GM12874 (cell line): ENCODE measurements at regions not wholly inside any gene's neighbourhood (a gene's known extent, or its start where the extent isn't known, plus 50 kb on each side); places are given as distances from the start of the nearest gene placed in this dataset.

ENCODE experiments used
- TF ChIP-seq, protein P1 (sequence below): IDR thresholded peaks from 2 replicates; pipeline ENCODE4 v1.5.1; 2011; ENCODE audit warnings: low read depth, mild to moderate bottlenecking, control low read depth, low read length, moderate library complexity; ENCODE audit not compliant: insufficient read depth

DNA sequence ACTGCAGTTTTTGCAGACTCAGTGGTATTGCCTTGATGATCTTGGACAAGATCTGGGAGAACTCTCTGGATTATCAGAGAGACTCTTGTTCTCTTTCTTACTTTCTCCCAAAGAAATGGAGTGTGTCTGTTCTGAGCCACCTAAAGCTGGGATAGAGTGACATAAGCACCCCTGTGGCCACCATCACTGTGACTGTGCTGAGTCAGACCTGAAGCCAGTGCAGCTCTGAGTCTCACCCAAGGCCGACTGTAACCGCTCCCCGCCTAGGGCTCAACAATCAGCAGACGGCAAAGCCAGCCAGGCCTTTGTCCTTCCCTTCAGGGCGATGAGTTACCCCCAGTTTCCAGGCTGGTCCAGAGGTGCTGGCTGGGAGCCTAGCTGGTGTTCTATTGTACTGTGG, 795.6 kb downstream of the UQCRFS1 start:
- TF ChIP-seq, protein P1, sequence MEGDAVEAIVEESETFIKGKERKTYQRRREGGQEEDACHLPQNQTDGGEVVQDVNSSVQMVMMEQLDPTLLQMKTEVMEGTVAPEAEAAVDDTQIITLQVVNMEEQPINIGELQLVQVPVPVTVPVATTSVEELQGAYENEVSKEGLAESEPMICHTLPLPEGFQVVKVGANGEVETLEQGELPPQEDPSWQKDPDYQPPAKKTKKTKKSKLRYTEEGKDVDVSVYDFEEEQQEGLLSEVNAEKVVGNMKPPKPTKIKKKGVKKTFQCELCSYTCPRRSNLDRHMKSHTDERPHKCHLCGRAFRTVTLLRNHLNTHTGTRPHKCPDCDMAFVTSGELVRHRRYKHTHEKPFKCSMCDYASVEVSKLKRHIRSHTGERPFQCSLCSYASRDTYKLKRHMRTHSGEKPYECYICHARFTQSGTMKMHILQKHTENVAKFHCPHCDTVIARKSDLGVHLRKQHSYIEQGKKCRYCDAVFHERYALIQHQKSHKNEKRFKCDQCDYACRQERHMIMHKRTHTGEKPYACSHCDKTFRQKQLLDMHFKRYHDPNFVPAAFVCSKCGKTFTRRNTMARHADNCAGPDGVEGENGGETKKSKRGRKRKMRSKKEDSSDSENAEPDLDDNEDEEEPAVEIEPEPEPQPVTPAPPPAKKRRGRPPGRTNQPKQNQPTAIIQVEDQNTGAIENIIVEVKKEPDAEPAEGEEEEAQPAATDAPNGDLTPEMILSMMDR, result no peak

DNA sequence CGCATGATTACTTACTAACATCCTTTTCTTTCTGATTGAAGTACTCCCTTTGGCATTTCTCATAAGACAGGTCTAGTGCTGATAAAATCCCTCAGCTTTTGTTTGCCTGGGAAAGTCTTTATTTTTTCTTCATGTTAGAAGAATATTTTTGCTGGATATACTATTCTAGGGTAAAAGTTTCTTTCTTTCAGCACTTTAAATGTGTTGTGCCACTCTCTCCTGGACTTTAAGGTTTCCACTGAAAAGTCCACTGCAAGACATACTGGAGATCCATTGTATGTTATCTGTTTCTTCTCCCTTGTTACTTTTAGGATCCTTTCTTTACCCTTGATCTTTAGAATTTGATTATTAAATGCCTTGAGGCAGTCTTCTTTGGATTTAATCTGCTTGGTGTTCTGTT, 796.7 kb downstream of the UQCRFS1 start:
- TF ChIP-seq, protein P1, result no peak

DNA sequence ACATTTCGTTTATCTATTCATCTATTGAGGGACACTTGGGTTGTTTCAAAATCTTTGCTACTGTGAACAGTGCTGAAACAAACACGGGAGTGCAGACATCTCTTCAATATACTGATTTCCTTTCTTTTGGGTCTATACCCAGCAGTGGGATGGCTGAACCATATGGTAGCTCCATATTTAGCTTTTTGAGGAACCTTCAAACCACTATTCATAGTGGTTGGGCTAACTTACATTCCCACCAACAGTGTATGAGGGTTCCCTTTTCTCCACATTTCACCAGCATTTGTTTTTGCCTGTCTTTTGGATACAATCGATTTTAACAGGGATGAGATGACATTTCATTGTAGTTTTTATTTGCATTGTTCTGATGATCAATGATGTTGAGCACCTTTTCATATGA, 798.2 kb downstream of the UQCRFS1 start:
- TF ChIP-seq, protein P1, result no peak

DNA sequence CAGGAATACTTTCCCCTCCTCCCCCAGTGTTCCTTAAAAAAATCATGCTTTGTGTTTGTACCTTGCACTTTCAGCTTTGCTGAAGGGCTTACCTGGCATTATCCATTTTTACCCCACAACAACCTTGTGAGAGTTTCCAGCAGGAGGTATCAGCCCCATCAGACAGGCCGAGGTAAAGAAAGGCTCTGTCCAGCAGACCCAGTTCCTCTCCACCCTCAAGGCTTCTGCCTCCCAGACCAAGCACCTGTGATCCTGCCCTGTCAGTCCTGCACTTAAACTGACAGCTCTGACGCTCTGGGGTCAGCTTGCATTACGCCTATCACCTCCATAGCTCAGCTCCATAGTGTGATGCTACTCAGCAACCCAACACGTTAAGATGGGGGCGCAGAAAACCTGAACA, 803.1 kb downstream of the UQCRFS1 start:
- TF ChIP-seq, protein P1, result no peak

DNA sequence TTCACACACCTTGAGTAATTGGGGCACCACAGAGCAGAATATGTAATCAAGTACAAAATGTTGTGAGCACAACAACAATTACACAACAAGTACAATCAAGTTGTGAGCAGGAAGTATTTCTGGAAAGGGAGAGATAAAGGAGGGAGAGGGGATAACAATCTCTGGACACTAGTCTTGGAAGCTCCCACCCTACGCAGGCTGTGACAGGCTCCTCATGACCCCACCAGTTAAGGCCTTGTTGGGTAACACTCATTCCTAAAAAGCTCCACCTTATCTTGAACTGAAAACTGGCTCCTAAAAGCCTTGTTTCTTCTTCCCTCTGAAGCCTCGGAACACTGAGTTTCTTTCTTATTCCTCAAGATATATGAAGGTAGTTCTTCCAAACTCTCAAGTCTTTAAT, 806.0 kb downstream of the UQCRFS1 start:
- TF ChIP-seq, protein P1, result no peak

DNA sequence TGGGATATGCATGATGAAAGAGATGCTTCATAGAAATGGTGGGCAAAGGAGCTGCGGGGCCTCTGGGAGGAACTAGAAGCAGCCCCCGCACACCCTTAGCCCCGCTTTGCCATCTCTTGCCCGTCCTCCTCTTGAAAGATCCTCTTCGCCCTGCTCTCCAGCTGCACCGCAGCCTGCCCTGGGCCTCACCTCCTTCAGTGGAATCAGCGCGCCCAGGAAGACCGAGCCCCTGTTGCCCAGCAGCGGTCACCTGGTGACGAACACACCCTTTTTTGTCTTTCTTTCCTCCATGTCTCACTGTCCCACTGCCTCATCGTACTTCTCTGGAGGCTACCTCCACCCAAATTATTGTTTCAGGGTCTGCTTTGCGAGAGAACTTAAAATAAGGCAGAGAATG, 807.6 kb downstream of the UQCRFS1 start:
- TF ChIP-seq, protein P1, result no peak

DNA sequence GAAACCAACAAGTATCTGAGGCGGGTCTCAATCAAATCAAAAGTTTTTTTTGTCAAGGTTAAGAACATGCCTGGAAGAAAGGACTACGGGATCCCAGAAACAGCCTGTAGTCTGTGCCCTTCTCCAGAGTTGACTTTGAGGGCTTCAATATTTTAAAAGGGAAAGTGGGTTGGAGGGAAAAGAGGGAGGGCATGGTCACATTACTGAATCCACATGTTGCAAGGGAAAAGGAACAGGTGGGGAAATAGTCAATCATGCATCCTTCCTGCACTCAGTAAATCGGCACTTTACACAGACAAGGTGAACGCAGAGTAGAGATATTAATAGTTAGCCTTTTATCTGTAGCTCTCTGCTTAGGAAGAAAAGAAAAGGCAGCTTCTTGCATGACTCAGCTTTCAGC, 808.5 kb downstream of the UQCRFS1 start:
- TF ChIP-seq, protein P1, result no peak

DNA sequence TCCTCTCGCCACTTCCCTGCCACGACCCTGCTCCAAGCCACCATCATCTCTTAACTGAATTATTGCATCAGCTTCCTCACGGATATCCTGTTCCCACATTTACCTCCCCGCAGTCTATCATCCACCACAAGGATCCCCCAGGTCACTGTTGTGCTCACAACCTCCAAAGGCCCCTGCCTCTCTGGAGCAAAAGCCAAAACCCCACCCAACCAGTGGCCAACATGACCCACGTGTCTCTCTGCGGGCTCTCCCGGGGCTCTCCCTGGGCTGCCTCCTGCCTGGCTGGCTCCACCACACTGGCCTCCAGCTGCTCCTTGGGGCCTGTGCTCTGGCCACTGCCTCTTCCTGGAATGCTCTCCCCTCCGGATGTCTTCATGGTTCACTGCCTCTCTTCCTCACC, 809.3 kb downstream of the UQCRFS1 start:
- TF ChIP-seq, protein P1, result no peak
